ENCODE measurements at regions not wholly inside any gene's neighbourhood (a gene's known extent, or its start where the extent isn't known, plus 50 kb on each side); places are given as distances from the start of the nearest gene placed in this dataset.
"Not testable (repeated sequence)": the region's sequence is repeated elsewhere in the genome, so short reads cannot be mapped to it uniquely, and the experiment has no call there.

DNA sequence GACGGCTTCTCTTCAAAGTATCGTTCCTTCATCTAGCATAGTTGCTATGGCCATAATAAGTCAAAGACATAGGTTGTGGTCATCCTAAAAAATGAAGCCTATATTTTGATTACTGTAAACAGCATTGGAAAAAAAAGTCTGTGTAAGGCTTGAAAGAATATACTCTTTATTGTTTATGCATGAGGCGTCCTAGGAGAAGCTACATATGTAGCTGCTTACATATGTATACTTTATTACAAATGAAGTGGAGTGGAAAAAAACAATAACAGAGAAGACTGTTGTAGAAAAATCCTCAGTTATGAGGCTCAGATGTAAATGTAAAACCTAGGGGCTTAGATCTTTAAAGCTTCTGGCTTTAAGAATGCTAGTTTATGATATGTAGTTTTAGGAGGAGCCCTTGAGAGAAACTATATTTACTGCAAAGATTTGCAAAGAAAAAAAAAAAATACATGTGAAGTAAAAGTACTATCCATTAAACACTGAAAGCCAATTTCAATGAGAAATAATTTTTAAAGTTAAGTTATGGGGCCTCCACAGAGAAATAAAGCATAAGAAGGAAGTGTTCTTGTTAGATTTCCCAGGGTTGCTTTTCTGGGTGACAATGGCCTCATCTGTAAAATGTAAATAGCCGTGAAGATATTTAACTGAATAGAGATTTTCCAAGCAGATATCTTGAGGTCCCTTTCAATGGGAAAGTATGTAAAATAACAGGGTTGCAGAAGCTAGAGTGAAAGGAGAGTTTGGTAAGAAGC is 598.2 kb downstream of the TRIML1 start:
- no peaks in the 10 kb centered on the region for H3K4me1 Mint-ChIP-seq
- ATAC-seq (no peak), DNase-seq (no peak)
- H3K36me3 Mint-ChIP-seq (ENCODE audit: low read depth): no peaks in the 10 kb centered on the region
- no peak overlapping the region for H3K27ac Mint-ChIP-seq
- H3K27me3 Mint-ChIP-seq: no peaks in the 10 kb centered on the region
- no peak overlapping the region for H3K4me3 Mint-ChIP-seq
- H3K9me3 ChIP-seq (ENCODE audit: control insufficient read depth, low read length, poor library complexity, severe bottlenecking): no peaks in the 10 kb centered on the region

DNA sequence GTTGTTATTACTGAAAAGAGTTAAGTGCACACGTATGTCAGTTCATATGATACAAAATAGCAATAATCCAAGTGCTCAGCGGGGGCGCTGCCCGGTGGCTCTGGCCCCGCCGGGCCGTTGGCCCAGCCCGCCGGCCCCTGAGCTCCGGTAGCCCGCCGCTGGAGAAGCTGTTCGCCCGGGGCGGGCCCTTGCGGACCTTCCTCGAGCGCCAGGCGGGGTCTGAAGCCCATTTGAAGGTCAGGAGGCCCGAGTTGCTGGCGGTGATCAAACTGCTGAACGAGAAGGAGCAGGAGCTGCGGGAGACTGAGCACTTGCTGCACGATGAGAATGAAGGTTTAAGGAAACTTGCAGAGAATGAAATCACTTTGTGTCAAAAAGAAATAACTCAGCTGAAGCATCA is 599.0 kb downstream of the TRIML1 start:
- not testable (repeated sequence) for DNase-seq

DNA sequence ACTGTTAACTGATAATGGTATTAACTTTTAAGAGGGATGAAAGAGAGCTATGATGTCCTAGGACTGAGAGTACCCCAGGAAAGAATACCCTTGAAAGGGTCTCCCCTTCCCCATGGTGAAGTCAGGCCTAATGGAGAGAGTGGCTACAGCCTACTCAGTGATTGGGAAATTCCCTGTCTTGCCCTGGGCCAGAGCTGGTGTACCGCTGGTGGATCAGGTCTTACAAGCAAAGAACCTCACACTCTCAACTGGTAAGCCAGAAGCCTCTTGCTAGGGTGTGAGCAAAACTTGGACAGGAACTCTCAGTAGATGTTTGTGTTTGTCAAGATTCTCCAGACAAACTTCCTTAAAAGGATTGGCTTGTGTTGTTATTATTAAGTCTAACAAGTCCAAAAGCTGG is 600.9 kb downstream of the TRIML1 start:
- H3K9me3 ChIP-seq (ENCODE audit: control insufficient read depth, low read length, poor library complexity, severe bottlenecking); H3K36me3 Mint-ChIP-seq (ENCODE audit: low read depth); H3K27ac Mint-ChIP-seq; H3K4me3 Mint-ChIP-seq; H3K27me3 Mint-ChIP-seq; H3K4me1 Mint-ChIP-seq; ATAC-seq; DNase-seq: not testable (repeated sequence)

More for the DNA sequence above, 599.0 kb downstream of the TRIML1 start:
- ATAC-seq; H3K27ac Mint-ChIP-seq; H3K4me1 Mint-ChIP-seq; H3K27me3 Mint-ChIP-seq; H3K9me3 ChIP-seq (ENCODE audit: control insufficient read depth, low read length, poor library complexity, severe bottlenecking); H3K36me3 Mint-ChIP-seq (ENCODE audit: low read depth); H3K4me3 Mint-ChIP-seq: not testable (repeated sequence)

DNA sequence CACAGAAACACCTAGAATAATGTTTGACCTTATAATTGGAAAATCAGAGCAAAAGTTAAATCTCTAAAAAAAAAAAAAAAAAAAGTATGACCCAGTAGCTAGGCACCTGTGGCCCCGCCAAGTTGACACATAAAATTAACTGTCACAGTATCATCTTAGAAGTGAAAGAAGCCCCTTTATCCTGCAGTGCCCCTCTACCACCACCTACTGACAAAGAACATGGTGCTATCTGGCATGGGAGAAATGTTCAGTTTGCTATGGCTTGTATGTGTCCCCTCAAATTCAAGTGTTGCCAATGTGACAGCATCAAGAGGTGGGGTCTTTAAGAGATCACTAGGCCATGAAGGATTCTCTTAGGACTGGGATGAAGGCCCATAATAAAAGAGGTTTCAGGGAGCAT is 601.5 kb downstream of the TRIML1 start:
- H3K4me3 Mint-ChIP-seq; H3K27ac Mint-ChIP-seq; H3K4me1 Mint-ChIP-seq; H3K27me3 Mint-ChIP-seq; DNase-seq; H3K36me3 Mint-ChIP-seq (ENCODE audit: low read depth); ATAC-seq; H3K9me3 ChIP-seq (ENCODE audit: control insufficient read depth, low read length, poor library complexity, severe bottlenecking): not testable (repeated sequence)

DNA sequence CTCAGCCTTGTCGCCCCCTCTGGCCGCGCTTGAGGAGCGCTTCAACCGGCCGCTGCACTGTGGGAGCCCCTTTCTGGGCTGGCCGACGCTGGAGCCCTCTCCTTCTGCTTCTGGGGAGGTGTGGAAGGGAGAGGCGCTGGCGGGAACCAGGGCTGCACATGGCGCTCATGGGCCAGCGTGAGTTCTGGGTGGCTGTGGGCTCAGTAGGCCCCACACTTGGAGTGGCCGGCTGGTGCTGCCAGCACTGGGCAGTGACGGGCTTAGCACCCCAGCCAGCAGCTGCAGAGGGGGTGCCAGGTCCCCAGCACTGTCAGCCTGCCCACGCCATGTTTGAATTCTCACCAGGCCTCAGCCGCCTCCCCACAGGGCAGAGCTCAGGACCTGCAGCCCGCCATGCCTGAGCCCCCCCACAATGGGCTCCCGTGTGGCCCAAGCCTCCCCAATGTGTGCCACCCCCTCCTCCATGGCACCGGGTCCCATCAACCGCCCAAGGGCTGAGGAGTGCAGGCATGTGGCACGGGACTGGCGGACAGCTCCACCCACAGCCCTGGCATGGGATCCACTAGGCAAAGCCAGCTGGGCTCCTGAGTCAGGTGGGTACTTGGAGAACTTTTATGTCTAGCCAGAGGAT is 615.2 kb downstream of the TRIML1 start:
- no peaks in the 10 kb centered on the region for H3K4me1 Mint-ChIP-seq
- H3K4me3 Mint-ChIP-seq: no peak overlapping the region

DNA sequence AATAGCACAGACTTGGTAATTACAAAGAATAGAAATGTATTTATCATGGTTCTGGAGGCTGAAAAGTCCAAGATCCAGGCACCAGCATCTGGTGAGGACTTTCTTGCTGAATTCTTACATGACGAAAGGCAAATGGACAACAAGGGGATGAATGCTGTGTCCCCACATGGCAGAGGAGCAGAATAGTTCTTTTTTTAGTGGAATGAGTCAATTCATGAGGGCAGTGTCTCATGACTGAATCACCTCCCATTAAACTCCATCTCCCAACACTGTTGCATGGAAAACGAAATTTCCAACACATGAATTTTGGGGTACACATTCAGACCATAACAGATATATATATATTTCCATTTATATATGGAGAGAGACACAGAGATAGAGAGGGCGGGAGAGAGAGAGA is 628.3 kb downstream of the TRIML1 start:
- no peaks in the 10 kb centered on the region for H3K9me3 ChIP-seq (ENCODE audit: control insufficient read depth, low read length, poor library complexity, severe bottlenecking)
- ATAC-seq: no peak
- Mint-ChIP-seq H3K4me3 (no peak overlapping the region), H3K27ac (no peak overlapping the region), H3K4me1 (no peaks in the 10 kb centered on the region), H3K36me3 (ENCODE audit: low read depth) (no peaks in the 10 kb centered on the region), H3K27me3 (no peaks in the 10 kb centered on the region)
- no peak for DNase-seq

More for the DNA sequence above, 615.2 kb downstream of the TRIML1 start:
- Mint-ChIP-seq H3K36me3 (ENCODE audit: low read depth) (no peaks in the 10 kb centered on the region), H3K27ac (no peak overlapping the region), H3K27me3 (no peaks in the 10 kb centered on the region)
- ATAC-seq: no peak
- no peak for DNase-seq
- H3K9me3 ChIP-seq (ENCODE audit: control insufficient read depth, low read length, poor library complexity, severe bottlenecking): no peaks in the 10 kb centered on the region

DNA sequence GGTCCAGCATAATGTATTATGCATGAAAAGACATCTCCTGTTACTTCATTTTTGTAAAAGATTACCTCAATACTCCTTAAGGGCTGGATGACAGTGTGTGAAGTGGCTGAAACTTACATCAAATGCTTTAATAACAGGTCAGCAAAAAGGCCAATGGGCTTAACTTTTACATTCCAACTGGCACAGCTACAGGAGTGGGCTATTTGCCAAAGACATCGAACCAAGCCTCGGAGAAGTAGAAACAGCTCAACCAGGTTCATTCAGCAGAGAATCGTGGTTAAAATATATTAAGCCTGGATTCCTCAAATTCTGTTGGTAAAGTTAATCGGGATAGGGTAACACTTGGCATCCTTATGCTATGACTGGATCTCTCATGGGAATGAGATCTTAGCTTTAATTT is 639.7 kb downstream of the TRIML1 start:
- no peak overlapping the region for H3K27ac Mint-ChIP-seq
- no peaks in the 10 kb centered on the region for H3K36me3 Mint-ChIP-seq (ENCODE audit: low read depth)
- H3K4me3 Mint-ChIP-seq: no peak overlapping the region
- ATAC-seq: no peak
- no peaks in the 10 kb centered on the region for H3K27me3 Mint-ChIP-seq
- H3K9me3 ChIP-seq (ENCODE audit: control insufficient read depth, low read length, poor library complexity, severe bottlenecking): peaks cover 3% of the 10 kb centered on the region
- no peak for DNase-seq
- no peaks in the 10 kb centered on the region for H3K4me1 Mint-ChIP-seq

DNA sequence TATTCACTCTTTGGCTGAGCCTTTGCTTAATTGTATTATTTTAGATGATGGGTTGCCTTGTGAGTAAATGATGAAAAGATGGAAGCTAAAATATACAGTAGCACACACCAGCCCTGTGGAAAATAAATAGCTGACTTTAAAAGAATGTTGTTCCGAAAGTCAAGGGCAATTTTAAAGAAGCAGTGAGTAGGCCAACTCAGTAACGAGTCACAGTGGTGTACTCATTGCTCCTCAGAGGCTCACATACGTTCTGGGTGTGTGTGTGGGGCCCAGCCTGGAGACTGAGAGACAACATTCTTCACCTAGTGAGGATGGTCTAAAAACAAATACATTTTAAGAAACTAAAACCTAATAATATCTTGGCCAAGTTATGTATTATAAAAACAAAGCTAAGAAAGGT is 640.3 kb downstream of the TRIML1 start:
- H3K4me3 Mint-ChIP-seq: no peak overlapping the region
- no peak overlapping the region for H3K27ac Mint-ChIP-seq
- H3K4me1 Mint-ChIP-seq: no peaks in the 10 kb centered on the region
- H3K9me3 ChIP-seq (ENCODE audit: control insufficient read depth, low read length, poor library complexity, severe bottlenecking): peaks cover 3% of the 10 kb centered on the region
- ATAC-seq (no peak), DNase-seq (no peak)
- no peaks in the 10 kb centered on the region for H3K36me3 Mint-ChIP-seq (ENCODE audit: low read depth)
- no peaks in the 10 kb centered on the region for H3K27me3 Mint-ChIP-seq

DNA sequence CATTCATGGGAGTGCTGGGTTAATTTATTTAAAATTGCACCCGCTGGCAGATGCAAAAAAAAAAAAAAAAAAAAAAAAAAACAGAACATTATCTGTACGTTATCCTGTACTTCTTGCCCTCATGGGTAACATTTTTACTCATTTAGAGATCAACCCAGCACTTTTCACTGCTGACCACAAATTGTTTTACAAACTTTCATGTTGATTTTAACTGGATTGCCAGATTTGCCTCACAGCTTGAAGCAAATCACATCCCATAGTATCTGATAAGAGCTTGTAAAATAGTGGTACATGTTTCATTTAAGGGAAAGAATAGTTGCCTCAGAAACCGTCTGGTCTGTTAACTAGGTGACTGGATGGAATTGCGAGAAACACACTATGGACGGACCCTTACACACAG is 640.8 kb downstream of the TRIML1 start:
- ATAC-seq (no peak), DNase-seq (no peak)
- Mint-ChIP-seq H3K4me3 (no peak overlapping the region), H3K27me3 (no peaks in the 10 kb centered on the region), H3K27ac (no peak overlapping the region), H3K36me3 (ENCODE audit: low read depth) (no peaks in the 10 kb centered on the region), H3K4me1 (no peaks in the 10 kb centered on the region)
- H3K9me3 ChIP-seq (ENCODE audit: control insufficient read depth, low read length, poor library complexity, severe bottlenecking): peaks cover 3% of the 10 kb centered on the region

DNA sequence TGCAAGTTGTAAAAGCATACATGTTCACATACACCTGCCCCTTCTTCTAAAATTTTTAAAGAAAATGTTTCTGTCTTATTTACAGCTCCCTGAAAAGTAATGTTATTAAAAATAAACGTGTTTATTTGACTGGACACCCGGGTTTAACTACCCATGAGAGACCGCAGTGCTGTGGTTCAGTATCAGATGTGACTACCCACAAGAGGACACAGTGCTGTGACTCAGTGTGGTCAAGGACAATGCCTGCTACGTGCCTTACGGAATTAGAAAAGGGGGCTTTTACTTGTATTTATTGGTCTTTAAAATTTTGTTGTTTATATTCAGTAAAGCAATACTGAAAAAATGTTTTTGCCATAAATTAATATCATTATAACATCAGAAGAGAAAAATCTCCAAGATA is 641.4 kb downstream of the TRIML1 start:
- Mint-ChIP-seq H3K4me3 (no peak overlapping the region), H3K27ac (no peak overlapping the region), H3K36me3 (ENCODE audit: low read depth) (no peaks in the 10 kb centered on the region), H3K4me1 (no peaks in the 10 kb centered on the region), H3K27me3 (no peaks in the 10 kb centered on the region)
- ATAC-seq (no peak), DNase-seq (no peak)
- no peaks in the 10 kb centered on the region for H3K9me3 ChIP-seq (ENCODE audit: control insufficient read depth, low read length, poor library complexity, severe bottlenecking)

DNA sequence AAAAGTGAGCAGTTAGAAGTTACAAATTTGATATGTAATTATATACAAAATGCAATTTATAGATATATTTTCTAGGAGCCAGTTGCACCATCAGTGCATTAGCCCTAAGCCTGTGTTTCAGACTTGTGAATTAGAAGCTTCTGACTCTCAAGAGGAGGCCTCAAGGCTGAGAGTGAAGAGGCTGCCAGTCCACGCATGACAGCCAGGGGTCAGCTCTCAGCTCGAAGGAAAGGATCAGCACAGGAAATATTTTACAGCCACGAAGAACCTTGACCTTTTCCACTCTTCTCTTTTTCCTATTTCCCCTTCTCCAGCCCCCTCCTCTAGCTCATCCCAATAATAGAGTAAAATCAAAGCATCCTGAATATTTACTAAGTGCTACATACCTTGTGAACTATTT is 642.4 kb downstream of the TRIML1 start:
- ATAC-seq: no peak
- no peak for DNase-seq
- no peak overlapping the region for H3K4me3 Mint-ChIP-seq
- no peaks in the 10 kb centered on the region for H3K36me3 Mint-ChIP-seq (ENCODE audit: low read depth)
- H3K4me1 Mint-ChIP-seq: no peaks in the 10 kb centered on the region
- H3K9me3 ChIP-seq (ENCODE audit: control insufficient read depth, low read length, poor library complexity, severe bottlenecking): no peaks in the 10 kb centered on the region
- no peaks in the 10 kb centered on the region for H3K27me3 Mint-ChIP-seq
- no peak overlapping the region for H3K27ac Mint-ChIP-seq

DNA sequence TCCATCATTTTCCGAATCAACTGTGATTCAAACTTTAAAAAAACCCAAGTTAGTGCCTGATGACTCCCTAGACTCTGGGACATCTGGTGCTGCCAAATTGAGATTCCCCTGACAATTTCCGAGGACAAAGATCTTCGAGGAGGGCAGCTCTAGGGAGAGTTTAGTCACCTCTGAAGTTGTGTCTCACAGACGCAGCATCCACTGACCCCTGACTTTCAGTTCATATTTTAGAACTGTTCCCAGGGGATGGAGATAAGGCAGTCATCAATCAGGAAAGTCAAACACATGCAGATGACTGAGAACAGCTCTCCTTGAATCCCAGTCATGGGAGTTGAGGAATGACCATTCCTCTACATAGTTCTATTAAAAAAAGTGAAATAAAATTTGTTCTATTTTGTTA is 643.9 kb downstream of the TRIML1 start:
- no peak for DNase-seq
- H3K9me3 ChIP-seq (ENCODE audit: control insufficient read depth, low read length, poor library complexity, severe bottlenecking): no peaks in the 10 kb centered on the region
- no peaks in the 10 kb centered on the region for H3K27me3 Mint-ChIP-seq
- no peaks in the 10 kb centered on the region for H3K36me3 Mint-ChIP-seq (ENCODE audit: low read depth)
- no peak overlapping the region for H3K27ac Mint-ChIP-seq
- H3K4me1 Mint-ChIP-seq: no peaks in the 10 kb centered on the region
- H3K4me3 Mint-ChIP-seq: no peak overlapping the region
- no peak for ATAC-seq

DNA sequence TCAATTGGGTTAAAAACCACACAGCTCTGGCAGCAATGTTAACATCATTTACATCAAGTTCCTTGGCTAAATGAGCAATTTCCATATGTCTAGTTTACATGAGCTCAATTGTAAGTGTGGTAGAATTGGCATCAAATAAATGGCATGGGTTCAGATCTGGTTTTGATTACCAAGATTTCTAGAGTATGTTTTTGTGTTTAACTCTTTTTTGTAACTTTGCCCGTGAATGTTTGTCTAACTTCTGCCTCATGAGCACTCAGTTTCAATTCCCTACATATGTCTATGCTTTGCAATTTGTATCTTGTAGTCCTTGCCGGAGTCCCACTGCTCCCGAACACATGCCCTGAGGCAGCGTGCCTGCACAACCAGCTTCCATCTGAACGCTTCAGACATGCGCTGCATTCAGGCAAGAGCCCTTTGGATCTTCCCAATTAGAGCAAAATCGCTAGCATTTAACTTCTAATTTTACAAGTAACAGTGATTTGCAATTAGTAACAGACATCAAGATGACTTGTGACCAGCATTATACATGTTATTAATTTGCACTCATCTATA is 644.4 kb downstream of the TRIML1 start:
- no peak overlapping the region for H3K27ac Mint-ChIP-seq
- ATAC-seq: no peak
- H3K4me1 Mint-ChIP-seq: no peaks in the 10 kb centered on the region
- H3K9me3 ChIP-seq (ENCODE audit: control insufficient read depth, low read length, poor library complexity, severe bottlenecking): no peaks in the 10 kb centered on the region
- no peaks in the 10 kb centered on the region for H3K27me3 Mint-ChIP-seq
- H3K4me3 Mint-ChIP-seq: no peak overlapping the region
- H3K36me3 Mint-ChIP-seq (ENCODE audit: low read depth): no peaks in the 10 kb centered on the region
- DNase-seq: no peak

DNA sequence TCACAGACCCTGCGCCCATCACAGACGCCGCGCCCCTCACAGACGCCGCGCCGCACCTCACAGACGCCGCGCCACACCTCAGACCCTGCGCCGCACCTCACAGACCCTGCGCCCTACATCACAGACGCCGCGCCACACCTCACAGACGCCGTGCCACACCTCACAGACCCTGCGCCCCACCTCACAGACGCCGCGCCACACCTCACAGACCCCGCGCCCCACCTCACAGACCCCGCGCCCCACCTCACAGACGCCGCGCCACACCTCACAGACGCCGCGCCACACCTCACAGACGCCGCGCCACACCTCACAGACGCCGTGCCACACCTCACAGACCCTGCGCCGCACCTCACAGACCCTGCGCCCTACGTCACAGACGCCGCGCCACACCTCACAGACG is 657.4 kb downstream of the TRIML1 start:
- not testable (repeated sequence) for H3K27ac Mint-ChIP-seq; ATAC-seq; DNase-seq; H3K4me3 Mint-ChIP-seq; H3K9me3 ChIP-seq (ENCODE audit: control insufficient read depth, low read length, poor library complexity, severe bottlenecking); H3K4me1 Mint-ChIP-seq; H3K27me3 Mint-ChIP-seq; H3K36me3 Mint-ChIP-seq (ENCODE audit: low read depth)

Measured in T-helper 17 cell (primary cell).